ENCODE measurements at regions not wholly inside any gene's neighbourhood (a gene's known extent, or its start where the extent isn't known, plus 50 kb on each side); places are given as distances from the start of the nearest gene placed in this dataset.

- H3K27me3 ChIP-seq, result no peaks in the 10 kb centered on the region
- H3K4me1 ChIP-seq (ENCODE audit: low read depth), result no peaks in the 10 kb centered on the region
- no peaks in the 10 kb centered on the region for H3K9me3 ChIP-seq (ENCODE audit: low read depth)
- TF ChIP-seq CTCF (IDR thresholded peaks at IDR 0.05; ENCODE audit: low read depth, low read length), result no peak
- H3K4me3 ChIP-seq, result no peak overlapping the region
- H3K27ac ChIP-seq, result no peak overlapping the region
- no peaks in the 10 kb centered on the region for H3K36me3 ChIP-seq
- no peak for DNase-seq (ENCODE audit: low read depth in 1 of 2, low spot score in 1 of 2)
Observed at GRCh38 chr7:41261080-41261479, 441.8 kb downstream of the INHBA start.

- Histone ChIP-seq H3K9me3 (ENCODE audit: low read depth) (no peaks in the 10 kb centered on the region), H3K27me3 (no peaks in the 10 kb centered on the region), H3K4me3 (no peak overlapping the region), H3K4me1 (ENCODE audit: low read depth) (no peaks in the 10 kb centered on the region), H3K27ac (no peak overlapping the region), H3K36me3 (no peaks in the 10 kb centered on the region)
- DNase-seq (ENCODE audit: low read depth in 1 of 2, low spot score in 1 of 2), result no peak
- TF ChIP-seq CTCF (IDR thresholded peaks at IDR 0.05; ENCODE audit: low read depth, low read length), result no peak
Observed at GRCh38 chr7:41257660-41258059, 445.2 kb downstream of the INHBA start.

GRCh38 chr7:41256186-41256945 lies 446.5 kb downstream of the INHBA start:
- Histone ChIP-seq H3K27ac (no peak overlapping the region), H3K36me3 (no peaks in the 10 kb centered on the region), H3K4me1 (ENCODE audit: low read depth) (no peaks in the 10 kb centered on the region), H3K4me3 (no peak overlapping the region), H3K9me3 (ENCODE audit: low read depth) (no peaks in the 10 kb centered on the region), H3K27me3 (no peaks in the 10 kb centered on the region)
- DNase-seq (ENCODE audit: low read depth in 1 of 2, low spot score in 1 of 2), result peak in 1 of 2 donors; percentile 9
- TF ChIP-seq CTCF (IDR thresholded peaks at IDR 0.05; ENCODE audit: low read depth, low read length), result no peak

GRCh38 chr7:41255716-41256115 lies 447.2 kb downstream of the INHBA start:
- no peak for DNase-seq (ENCODE audit: low read depth in 1 of 2, low spot score in 1 of 2)
- H3K9me3 ChIP-seq (ENCODE audit: low read depth), result no peaks in the 10 kb centered on the region
- H3K27ac ChIP-seq, result no peak overlapping the region
- H3K27me3 ChIP-seq, result no peaks in the 10 kb centered on the region
- no peak for TF ChIP-seq CTCF (IDR thresholded peaks at IDR 0.05; ENCODE audit: low read depth, low read length)
- no peaks in the 10 kb centered on the region for H3K36me3 ChIP-seq
- no peak overlapping the region for H3K4me3 ChIP-seq
- no peaks in the 10 kb centered on the region for H3K4me1 ChIP-seq (ENCODE audit: low read depth)

- Histone ChIP-seq H3K4me3 (no peak overlapping the region), H3K4me1 (ENCODE audit: low read depth) (no peaks in the 10 kb centered on the region), H3K9me3 (ENCODE audit: low read depth) (no peaks in the 10 kb centered on the region), H3K36me3 (no peaks in the 10 kb centered on the region), H3K27ac (no peak overlapping the region), H3K27me3 (no peaks in the 10 kb centered on the region)
- TF ChIP-seq CTCF (IDR thresholded peaks at IDR 0.05; ENCODE audit: low read depth, low read length), result no peak
- DNase-seq (ENCODE audit: low read depth in 1 of 2, low spot score in 1 of 2), result no peak
Observed at GRCh38 chr7:41255113-41255512, 447.8 kb downstream of the INHBA start.
